Loucy (cell line): ENCODE measurements at regions not wholly inside any gene's neighbourhood (a gene's known extent, or its start where the extent isn't known, plus 50 kb on each side); places are given as distances from the start of the nearest gene placed in this dataset.

Experiments
- CTCF ChIP-seq: fragments of 200-600 bp; sonication (generic); conservative IDR thresholded peaks from 2 replicates; pipeline ENCODE4 v1.5.1; 2014; ENCODE audit warnings: mild to moderate bottlenecking, antibody characterized with exemption, low read length
- EZH2phosphoT487 ChIP-seq: fragments of 200-600 bp; IDR thresholded peaks from 2 replicates; pipeline ENCODE4 v1.6.1; 2018; ENCODE audit warnings: antibody characterized with exemption, mild to moderate bottlenecking, moderate library complexity, borderline replicate concordance

- TF ChIP-seq CTCF (no peak), EZH2phosphoT487 (no peak)
These were observed 655.8 kb downstream of the BRINP3 start for GRCh38 chr1:189821833-189822232.
